Panc1 (cell line): ENCODE measurements at regions not wholly inside any gene's neighbourhood (a gene's known extent, or its start where the extent isn't known, plus 50 kb on each side); places are given as distances from the start of the nearest gene placed in this dataset.

Experiments used
- ATAC-seq: fragments of 200-7000 bp; cut with Tn5 transposase; 2 replicates; pipeline ENCODE4 v1.9.1; 2020; ENCODE audit warnings: mild to moderate bottlenecking, moderate library complexity
- BruUV-seq: library from RNA; stranded (reverse); fragments of 400-500 nt; replicated peaks from 2 replicates; lab custom pipeline; 2021; lab: Mats Ljungman, UMichigan
- CTCF ChIA-PET: fragments of 300-600 bp; sonication (Branson Sonifier 250); formaldehyde crosslinking; loops from one replicate; lab custom pipeline; 2022; ENCODE audit warnings: antibody characterized with exemption; lab: Charles Lee
- POLR2A ChIA-PET: fragments of 300-600 bp; sonication (Branson Sonifier 250); formaldehyde crosslinking; loops from one replicate; lab custom pipeline; 2022; ENCODE audit warnings: antibody characterized with exemption; lab: Charles Lee
- DNase-seq: peaks from one replicate; pipeline ENCODE4 v3.0.0-alpha.2; 2010; ENCODE audit warnings: low read depth, low spot score
- H3K27ac ChIP-seq: 2 replicates; pipeline ENCODE4 v1.5.1; 2011; ENCODE audit warnings: mild to moderate bottlenecking, low read length, inconsistent platforms
- H3K27me3 ChIP-seq: fragments of 200-500 bp; sonication (Bioruptor generic); 2 replicates; pipeline ENCODE4 v1.6.0; 2014; ENCODE audit warnings: low read length, inconsistent platforms; ENCODE audit not compliant: control insufficient read depth, insufficient read depth
- H3K36me3 ChIP-seq: fragments of 200-500 bp; sonication (Bioruptor generic); 2 replicates; pipeline ENCODE4 v1.5.1; 2014; ENCODE audit warnings: inconsistent platforms, mild to moderate bottlenecking, low read length, moderate library complexity; ENCODE audit not compliant: control insufficient read depth, insufficient read depth
- H3K4me1 ChIP-seq: 2 replicates; pipeline ENCODE4 v1.5.1; 2011; ENCODE audit warnings: inconsistent platforms, mild to moderate bottlenecking, low read length, moderate library complexity; ENCODE audit not compliant: control insufficient read depth, insufficient read depth
- H3K4me3 ChIP-seq, 2 experiments: 2 replicates each; pipeline ENCODE4 v1.5.1; 2011 to 2012; ENCODE audit warnings: low read depth in 2 of 2, low read length in 2 of 2, mild to moderate bottlenecking in 2 of 2, inconsistent platforms in 1 of 2, moderate library complexity in 1 of 2
- H3K9me3 ChIP-seq: fragments of 200-500 bp; sonication (Bioruptor generic); 2 replicates; pipeline ENCODE4 v1.5.1; 2014; ENCODE audit warnings: low read depth, mild to moderate bottlenecking, inconsistent platforms, low read length, moderate library complexity; ENCODE audit not compliant: control insufficient read depth, insufficient read depth
- CTCF ChIP-seq: fragments of 450-650 bp; IDR thresholded peaks from 2 replicates; pipeline ENCODE4 v1.5.1; 2017; ENCODE audit warnings: mild to moderate bottlenecking
- POLR2AphosphoS5 ChIP-seq: IDR thresholded peaks from 2 replicates; pipeline ENCODE4 v1.6.1; 2012; ENCODE audit warnings: mild to moderate bottlenecking, low read depth, low read length, moderate library complexity
- SIN3A ChIP-seq: IDR thresholded peaks from 2 replicates; pipeline ENCODE4 v1.6.1; 2012; ENCODE audit warnings: low read depth, mild to moderate bottlenecking, low read length, moderate library complexity, borderline replicate concordance; ENCODE audit not compliant: insufficient read depth
- TCF7L2 ChIP-seq: IDR thresholded peaks from 2 replicates; pipeline ENCODE4 v1.6.1; 2011; ENCODE audit warnings: mild to moderate bottlenecking, low read depth, low read length, inconsistent platforms
- in situ Hi-C: cut with HindIII; loops from 2 replicates; pipeline ENCODE4 v1.10.0; 2016; ENCODE audit warnings: low sequenced_read_pairs, low pct_unique_long_range_greater_than_20kb
- intact Hi-C: fragments of 100-400 bp; cut with micrococcal nuclease; formaldehyde crosslinking; loops from one replicate; pipeline ENCODE4 v1.10.0; 2022; ENCODE audit not compliant: unreplicated experiment
- TF ChIP-seq, protein P1 (sequence below), 2 experiments: IDR thresholded peaks; 2 replicates each; pipeline ENCODE4 v1.6.1; 2011 to 2012; ENCODE audit warnings: low read depth in 2 of 2, control low read depth in 1 of 2, low read length in 1 of 2, mild to moderate bottlenecking in 1 of 2, moderate library complexity in 1 of 2; ENCODE audit not compliant: insufficient read depth in 1 of 2

DNA sequence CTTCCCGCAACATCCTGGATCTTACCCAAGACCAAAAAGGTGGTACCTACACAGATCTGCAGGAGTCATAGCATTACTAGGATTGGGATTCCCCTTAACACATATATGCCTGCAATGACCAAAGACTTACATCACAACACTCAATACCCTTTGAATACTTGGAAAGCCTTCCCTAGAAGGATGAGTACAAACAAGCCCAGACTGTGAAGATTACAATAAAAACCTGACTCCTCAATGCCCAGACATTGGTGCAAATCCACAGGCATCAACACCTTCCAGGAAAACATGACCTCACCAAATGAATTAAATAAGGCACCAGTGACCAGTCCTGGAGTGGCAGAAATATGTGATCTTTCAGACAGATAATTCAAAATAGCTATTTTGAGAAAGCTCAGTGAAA is 326.8 kb downstream of the TBL1XR1 start:
- Histone ChIP-seq H3K9me3 (peaks cover 4% of the 10 kb centered on the region; the same call in 1 of the 2 replicates), H3K4me3 (no peak overlapping the region), H3K4me1 (no peaks in the 10 kb centered on the region), H3K27ac (no peak overlapping the region), H3K36me3 (no peaks in the 10 kb centered on the region), H3K27me3 (no peaks in the 10 kb centered on the region)
- no peak for ATAC-seq
- TF ChIP-seq CTCF: no peak
- no peak for TF ChIP-seq TCF7L2
- TF ChIP-seq POLR2AphosphoS5: no peak
- no peak for TF ChIP-seq SIN3A
- TF ChIP-seq, protein P1, sequence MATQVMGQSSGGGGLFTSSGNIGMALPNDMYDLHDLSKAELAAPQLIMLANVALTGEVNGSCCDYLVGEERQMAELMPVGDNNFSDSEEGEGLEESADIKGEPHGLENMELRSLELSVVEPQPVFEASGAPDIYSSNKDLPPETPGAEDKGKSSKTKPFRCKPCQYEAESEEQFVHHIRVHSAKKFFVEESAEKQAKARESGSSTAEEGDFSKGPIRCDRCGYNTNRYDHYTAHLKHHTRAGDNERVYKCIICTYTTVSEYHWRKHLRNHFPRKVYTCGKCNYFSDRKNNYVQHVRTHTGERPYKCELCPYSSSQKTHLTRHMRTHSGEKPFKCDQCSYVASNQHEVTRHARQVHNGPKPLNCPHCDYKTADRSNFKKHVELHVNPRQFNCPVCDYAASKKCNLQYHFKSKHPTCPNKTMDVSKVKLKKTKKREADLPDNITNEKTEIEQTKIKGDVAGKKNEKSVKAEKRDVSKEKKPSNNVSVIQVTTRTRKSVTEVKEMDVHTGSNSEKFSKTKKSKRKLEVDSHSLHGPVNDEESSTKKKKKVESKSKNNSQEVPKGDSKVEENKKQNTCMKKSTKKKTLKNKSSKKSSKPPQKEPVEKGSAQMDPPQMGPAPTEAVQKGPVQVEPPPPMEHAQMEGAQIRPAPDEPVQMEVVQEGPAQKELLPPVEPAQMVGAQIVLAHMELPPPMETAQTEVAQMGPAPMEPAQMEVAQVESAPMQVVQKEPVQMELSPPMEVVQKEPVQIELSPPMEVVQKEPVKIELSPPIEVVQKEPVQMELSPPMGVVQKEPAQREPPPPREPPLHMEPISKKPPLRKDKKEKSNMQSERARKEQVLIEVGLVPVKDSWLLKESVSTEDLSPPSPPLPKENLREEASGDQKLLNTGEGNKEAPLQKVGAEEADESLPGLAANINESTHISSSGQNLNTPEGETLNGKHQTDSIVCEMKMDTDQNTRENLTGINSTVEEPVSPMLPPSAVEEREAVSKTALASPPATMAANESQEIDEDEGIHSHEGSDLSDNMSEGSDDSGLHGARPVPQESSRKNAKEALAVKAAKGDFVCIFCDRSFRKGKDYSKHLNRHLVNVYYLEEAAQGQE (IDR thresholded peaks at IDR 0.05; ENCODE audit: insufficient read depth in 1 of 2, low read depth in 2 of 2, low read length in 1 of 2): no peak
- no TSS peak for BruUV-seq
- POLR2A ChIA-PET: no interaction called here
- no peak for DNase-seq
- CTCF ChIA-PET: no interaction called here
- in situ Hi-C loops (no loop called here), intact Hi-C loops (loop anchor here (5.0 kb wide), 1 partner anchor 67 kb away; no protein-coding TSS in a partner anchor)

DNA sequence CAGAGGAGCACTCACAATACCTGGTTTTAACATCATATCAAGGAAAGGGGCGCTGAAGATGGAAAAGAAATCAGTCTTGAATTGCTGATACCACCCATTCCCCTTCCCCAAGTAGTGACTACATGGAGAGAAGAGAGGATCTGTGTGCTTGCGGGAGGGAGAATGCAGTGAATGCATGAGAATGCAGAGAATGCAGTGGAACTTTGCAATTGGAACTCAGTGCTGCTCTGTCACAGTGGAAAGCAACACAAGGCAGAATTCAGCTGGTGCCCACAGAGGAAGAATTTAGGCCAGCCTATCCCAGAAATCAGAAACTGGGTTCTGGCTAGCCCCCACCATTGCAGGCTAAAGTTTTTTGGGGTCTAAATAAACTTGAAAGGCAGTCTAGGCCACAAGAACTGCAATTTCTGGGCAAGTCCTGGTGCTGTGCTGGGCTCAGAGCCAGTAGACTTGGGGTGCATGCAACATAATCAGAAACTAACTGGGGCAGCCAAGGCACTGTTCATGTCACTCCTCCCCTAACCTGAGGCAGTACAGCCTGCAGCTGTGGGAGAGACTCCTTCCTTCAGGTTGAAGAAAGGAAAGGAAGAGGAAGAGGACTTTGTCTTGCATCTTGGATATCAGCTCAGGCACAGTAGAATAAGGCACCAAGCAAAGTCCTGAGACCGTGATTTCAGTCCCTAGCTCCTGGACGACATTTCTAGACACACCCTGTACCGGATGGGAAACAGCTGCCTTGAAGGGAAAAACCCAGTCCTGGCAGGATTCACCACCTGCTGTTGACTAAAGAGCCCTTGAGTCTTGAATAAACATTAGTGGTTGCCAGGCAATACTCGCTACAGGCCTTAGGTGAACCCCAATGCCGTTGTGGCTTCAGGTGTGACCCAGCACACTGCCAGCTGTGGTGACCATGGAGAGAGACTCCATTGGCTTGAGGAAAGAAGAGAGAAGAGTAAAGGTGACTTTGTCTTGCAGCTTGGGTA is 329.3 kb downstream of the TBL1XR1 start:
- DNase-seq (no peak), ATAC-seq (no peak)
- in situ Hi-C loops: no loop called here
- Histone ChIP-seq H3K27ac (no peak overlapping the region), H3K4me1 (no peaks in the 10 kb centered on the region), H3K36me3 (no peaks in the 10 kb centered on the region), H3K27me3 (no peaks in the 10 kb centered on the region), H3K4me3 (no peak overlapping the region), H3K9me3 (peaks cover 4% of the 10 kb centered on the region; the same call in 1 of the 2 replicates)
- CTCF ChIA-PET: no interaction called here
- TF ChIP-seq, protein P1 (IDR thresholded peaks at IDR 0.05; ENCODE audit: insufficient read depth in 1 of 2, low read depth in 2 of 2, low read length in 1 of 2): no peak
- TF ChIP-seq TCF7L2 (no peak), CTCF (no peak), SIN3A (no peak), POLR2AphosphoS5 (no peak)
- BruUV-seq: no TSS peak
- intact Hi-C loops: no loop called here
- POLR2A ChIA-PET: no interaction called here
